Osteocyte (in vitro differentiated cells): ENCODE measurements at regions not wholly inside any gene's neighbourhood (a gene's known extent, or its start where the extent isn't known, plus 50 kb on each side); places are given as distances from the start of the nearest gene placed in this dataset.
"Not testable (repeated sequence)": the region's sequence is repeated elsewhere in the genome, so short reads cannot be mapped to it uniquely, and the experiment has no call there.

Experiments
- DNase-seq: peaks from one replicate; pipeline ENCODE4 v3.0.0; 2021; ENCODE audit warnings: mixed read lengths; ENCODE audit not compliant: unreplicated experiment; ENCODE audit errors: extremely low spot score
- H3K27ac Mint-ChIP-seq: one replicate; pipeline ENCODE4 v1.8.0; 2021; ENCODE audit warnings: mild to moderate bottlenecking, mixed read lengths; ENCODE audit not compliant: unreplicated experiment
- H3K27me3 Mint-ChIP-seq: one replicate; pipeline ENCODE4 v1.8.0; 2021; ENCODE audit warnings: mixed read lengths; ENCODE audit not compliant: unreplicated experiment
- H3K36me3 Mint-ChIP-seq: one replicate; pipeline ENCODE4 v1.8.0; 2021; ENCODE audit warnings: mixed read lengths; ENCODE audit not compliant: unreplicated experiment
- H3K4me1 Mint-ChIP-seq: one replicate; pipeline ENCODE4 v1.8.0; 2021; ENCODE audit warnings: mixed read lengths; ENCODE audit not compliant: unreplicated experiment
- H3K4me3 Mint-ChIP-seq: one replicate; pipeline ENCODE4 v1.8.0; 2021; ENCODE audit warnings: mild to moderate bottlenecking, moderate library complexity, mixed read lengths; ENCODE audit not compliant: unreplicated experiment
- H3K9me3 Mint-ChIP-seq: one replicate; pipeline ENCODE4 v1.8.0; 2021; ENCODE audit warnings: mixed read lengths; ENCODE audit not compliant: unreplicated experiment
- CTCF ChIP-seq: fragments of 200-600 bp; sonication (generic); IDR thresholded peaks from 2 replicates; pipeline ENCODE4 v1.5.0; 2021; ENCODE audit warnings: antibody characterized with exemption, mild to moderate bottlenecking, moderate library complexity

- H3K9me3 Mint-ChIP-seq, result no peaks in the 10 kb centered on the region
- H3K4me3 Mint-ChIP-seq, result no peak overlapping the region
- H3K36me3 Mint-ChIP-seq, result no peaks in the 10 kb centered on the region
- peaks cover 26% of the 10 kb centered on the region for H3K27me3 Mint-ChIP-seq
- no peak for DNase-seq
- H3K27ac Mint-ChIP-seq, result no peak overlapping the region
- no peak for TF ChIP-seq CTCF
- H3K4me1 Mint-ChIP-seq, result no peaks in the 10 kb centered on the region
These were observed 190.1 kb upstream of the ARID1B start for GRCh38 chr6:156587071-156587470.

- H3K27me3 Mint-ChIP-seq, result peaks cover 28% of the 10 kb centered on the region
- peaks cover 7% of the 10 kb centered on the region for H3K9me3 Mint-ChIP-seq
- H3K27ac Mint-ChIP-seq, result no peak overlapping the region
- no peaks in the 10 kb centered on the region for H3K36me3 Mint-ChIP-seq
- no peak overlapping the region for H3K4me3 Mint-ChIP-seq
- no peak for TF ChIP-seq CTCF
- H3K4me1 Mint-ChIP-seq, result no peaks in the 10 kb centered on the region
- DNase-seq, result no peak
These were observed 191.3 kb upstream of the ARID1B start for GRCh38 chr6:156585859-156586258.

GRCh38 chr6:156584121-156584520 lies 193.1 kb upstream of the ARID1B start:
- not testable (repeated sequence) for H3K36me3 Mint-ChIP-seq, H3K4me1 Mint-ChIP-seq, DNase-seq, H3K4me3 Mint-ChIP-seq, H3K27ac Mint-ChIP-seq
- Mint-ChIP-seq H3K27me3 (peaks cover 32% of the 10 kb centered on the region), H3K9me3 (peaks cover 16% of the 10 kb centered on the region)

GRCh38 chr6:156583083-156583482 lies 194.1 kb upstream of the ARID1B start:
- no peak for TF ChIP-seq CTCF
- Mint-ChIP-seq H3K4me1 (no peaks in the 10 kb centered on the region), H3K27ac (no peak overlapping the region), H3K27me3 (peaks cover 32% of the 10 kb centered on the region), H3K4me3 (no peak overlapping the region), H3K36me3 (no peaks in the 10 kb centered on the region), H3K9me3 (peaks cover 23% of the 10 kb centered on the region)
- DNase-seq, result no peak

DNA sequence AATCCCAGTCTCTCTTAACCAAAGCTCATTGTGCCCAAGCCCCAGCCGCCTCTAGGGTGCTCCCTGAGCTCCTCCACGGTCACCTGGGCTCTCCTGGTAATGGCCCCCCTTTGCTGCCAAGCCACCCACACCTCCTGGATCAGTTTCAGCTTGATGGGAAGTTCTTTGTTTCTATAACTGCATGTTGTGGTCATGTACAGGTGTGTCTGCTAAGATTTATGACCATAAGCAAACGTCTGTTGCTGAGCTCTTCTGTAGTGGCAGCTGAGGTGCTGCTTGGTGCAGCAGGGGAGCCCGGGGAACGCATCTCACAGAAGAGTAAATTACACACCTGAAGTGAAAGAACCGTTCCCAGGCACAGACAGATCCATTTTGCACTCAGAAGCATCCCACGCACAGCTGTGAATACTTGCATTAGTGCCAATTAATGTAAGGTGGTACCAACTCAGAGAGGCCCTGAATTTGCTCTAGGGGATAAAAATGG lies 194.6 kb upstream of the ARID1B start:
- Mint-ChIP-seq H3K36me3 (no peaks in the 10 kb centered on the region), H3K4me1 (no peaks in the 10 kb centered on the region), H3K27ac (no peak overlapping the region), H3K4me3 (no peak overlapping the region), H3K9me3 (peaks cover 23% of the 10 kb centered on the region), H3K27me3 (peaks cover 28% of the 10 kb centered on the region)
- no peak for TF ChIP-seq CTCF
- no peak for DNase-seq

DNA sequence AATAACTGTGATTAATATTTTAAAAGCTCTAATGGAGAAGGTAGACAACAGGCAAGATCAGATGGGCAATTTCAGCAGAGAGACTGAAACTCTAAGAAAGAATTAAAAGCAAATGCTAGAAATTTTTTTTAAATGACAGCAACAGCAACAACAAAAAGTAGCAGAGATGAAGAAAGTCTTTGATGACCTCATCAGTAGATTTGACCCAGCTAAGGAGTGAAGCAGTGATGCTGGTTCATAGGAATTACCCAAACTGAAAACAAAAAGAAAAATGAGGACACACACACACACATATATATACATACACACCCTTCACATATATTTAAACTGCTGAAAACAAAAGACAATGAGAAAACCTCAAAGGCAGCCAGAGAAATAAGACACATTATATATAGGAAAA lies 197.6 kb upstream of the ARID1B start:
- peaks cover 19% of the 10 kb centered on the region for H3K27me3 Mint-ChIP-seq
- H3K9me3 Mint-ChIP-seq, result peaks cover 33% of the 10 kb centered on the region
- no peak for TF ChIP-seq CTCF
- DNase-seq, result no peak
- H3K27ac Mint-ChIP-seq, result no peak overlapping the region
- no peaks in the 10 kb centered on the region for H3K36me3 Mint-ChIP-seq
- no peaks in the 10 kb centered on the region for H3K4me1 Mint-ChIP-seq
- no peak overlapping the region for H3K4me3 Mint-ChIP-seq
